Mesendoderm (in vitro differentiated cells): ENCODE measurements at regions not wholly inside any gene's neighbourhood (a gene's known extent, or its start where the extent isn't known, plus 50 kb on each side); places are given as distances from the start of the nearest gene placed in this dataset.
"Not testable (repeated sequence)": the region's sequence is repeated elsewhere in the genome, so short reads cannot be mapped to it uniquely, and the experiment has no call there.

Experiments
- DNase-seq: peaks from one replicate; pipeline ENCODE4 v3.0.0; 2013
- H2AK5ac ChIP-seq: 2 replicates; pipeline ENCODE4 v1.6.1; 2013; ENCODE audit warnings: low read length, inconsistent platforms
- H2BK120ac ChIP-seq: 2 replicates; pipeline ENCODE4 v1.6.1; 2013; ENCODE audit warnings: low read depth, mild to moderate bottlenecking, low read length, moderate library complexity, mixed read lengths
- H2BK15ac ChIP-seq: replicated peaks from 2 replicates; pipeline ENCODE4 v1.6.1; 2013; ENCODE audit warnings: low read depth, mild to moderate bottlenecking, moderate library complexity
- H2BK5ac ChIP-seq: 2 replicates; pipeline ENCODE4 v1.6.1; 2013; ENCODE audit warnings: low read length, inconsistent platforms
- H3K18ac ChIP-seq: 2 replicates; pipeline ENCODE4 v1.6.1; 2013; ENCODE audit warnings: mild to moderate bottlenecking, low read length, mixed read lengths
- H3K23ac ChIP-seq: one replicate; pipeline ENCODE4 v1.6.1; 2013; ENCODE audit warnings: low read length
- H3K27ac ChIP-seq: 2 replicates; pipeline ENCODE4 v1.5.1; 2013; ENCODE audit warnings: low read depth, mild to moderate bottlenecking, inconsistent platforms, low read length, moderate library complexity
- H3K27me3 ChIP-seq: 2 replicates; pipeline ENCODE4 v1.6.1; 2013; ENCODE audit warnings: low read length, control low read depth, mild to moderate bottlenecking, inconsistent platforms; ENCODE audit not compliant: insufficient read depth, poor library complexity
- H3K36me3 ChIP-seq: 2 replicates; pipeline ENCODE4 v1.6.1; 2013; ENCODE audit warnings: low read length, inconsistent platforms; ENCODE audit not compliant: control insufficient read depth, insufficient read depth
- H3K4ac ChIP-seq: one replicate; pipeline ENCODE4 v1.6.1; 2013; ENCODE audit warnings: low read depth, mild to moderate bottlenecking, low read length, moderate library complexity
- H3K4me1 ChIP-seq: 2 replicates; pipeline ENCODE4 v1.6.1; 2013; ENCODE audit warnings: low read depth, low read length, inconsistent platforms; ENCODE audit not compliant: control insufficient read depth
- H3K4me2 ChIP-seq: 2 replicates; pipeline ENCODE4 v1.6.1; 2013; ENCODE audit warnings: low read length
- H3K4me3 ChIP-seq: 2 replicates; pipeline ENCODE4 v1.5.1; 2013; ENCODE audit warnings: mild to moderate bottlenecking, low read length
- H3K56ac ChIP-seq: one replicate; pipeline ENCODE4 v1.6.1; 2013; ENCODE audit warnings: low read length
- H3K79me1 ChIP-seq: 2 replicates; pipeline ENCODE4 v1.6.1; 2013; ENCODE audit warnings: low read length, inconsistent platforms
- H3K79me2 ChIP-seq: 2 replicates; pipeline ENCODE4 v1.6.1; 2013; ENCODE audit warnings: mild to moderate bottlenecking, low read length; ENCODE audit not compliant: control insufficient read depth, insufficient read depth
- H3K9ac ChIP-seq: 2 replicates; pipeline ENCODE4 v1.6.1; 2013; ENCODE audit warnings: low read length, inconsistent platforms
- H4K5ac ChIP-seq: one replicate; pipeline ENCODE4 v1.6.1; 2013; ENCODE audit warnings: low read length
- H4K8ac ChIP-seq: one replicate; pipeline ENCODE4 v1.6.1; 2013; ENCODE audit warnings: low read depth, mild to moderate bottlenecking, control low read depth, low read length, moderate library complexity
- WGBS: extraction: QIAGEN DNeasy Blood & Tissue Kit; methylation state at CpG from one replicate; pipeline ENCODE4 v1.1.7; 2013; ENCODE audit warnings: low lambda C conversion rate, missing lambda C conversion rate; ENCODE audit not compliant: insufficient coverage; ENCODE audit errors: extremely low coverage; 5-methylcytosine and 5-hydroxymethylcytosine counted together

GRCh38 chr2:117378653-117379052, 435.8 kb upstream of the DDX18 start:
- Histone ChIP-seq H2BK120ac (no peak overlapping the region), H3K27ac (no peak overlapping the region), H2BK5ac (no peak overlapping the region), H2BK15ac (no peak overlapping the region), H3K4me2 (no peak overlapping the region), H3K79me2 (no peaks in the 10 kb centered on the region), H4K5ac (no peak overlapping the region), H3K4ac (no peak overlapping the region), H3K18ac (no peak overlapping the region), H3K56ac (no peak overlapping the region), H3K4me3 (no peak overlapping the region), H4K8ac (no peak overlapping the region), H3K36me3 (no peaks in the 10 kb centered on the region), H3K27me3 (no peaks in the 10 kb centered on the region), H3K4me1 (no peaks in the 10 kb centered on the region), H3K9ac (no peak overlapping the region), H2AK5ac (no peak overlapping the region), H3K23ac (no peak overlapping the region), H3K79me1 (no peaks in the 10 kb centered on the region)
- WGBS: no CpG with 5 or more reads among the region's 4 CpGs
- no peak for DNase-seq

DNA sequence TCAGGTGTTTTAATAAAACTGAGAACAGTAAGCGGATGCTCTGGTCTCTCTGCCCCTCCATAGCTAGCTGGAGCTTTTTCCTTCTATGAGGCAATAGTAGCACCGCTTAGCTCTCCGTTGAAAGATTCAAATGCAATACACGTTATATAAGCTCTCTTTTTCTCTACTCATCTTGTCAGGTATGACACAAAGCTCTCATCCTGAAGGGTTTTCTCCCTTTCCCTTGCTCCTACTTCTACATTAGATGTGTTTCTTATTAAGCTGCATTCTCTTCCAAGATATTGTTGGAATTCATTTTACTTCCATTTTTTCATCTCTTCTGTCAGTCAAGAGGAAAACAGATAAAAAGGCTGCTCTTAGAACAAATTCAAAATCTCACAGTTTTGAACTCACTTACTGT, 434.6 kb upstream of the DDX18 start:
- H3K4me1 ChIP-seq: no peaks in the 10 kb centered on the region
- no peak overlapping the region for H4K5ac ChIP-seq
- WGBS: no CpG with 5 or more reads among the region's 4 CpGs
- no peaks in the 10 kb centered on the region for H3K27me3 ChIP-seq
- no peaks in the 10 kb centered on the region for H3K36me3 ChIP-seq
- H2AK5ac ChIP-seq: no peak overlapping the region
- H3K79me2 ChIP-seq: no peaks in the 10 kb centered on the region
- DNase-seq: no peak
- no peak overlapping the region for H3K9ac ChIP-seq
- no peak overlapping the region for H3K27ac ChIP-seq
- H3K23ac ChIP-seq: no peak overlapping the region
- H3K56ac ChIP-seq: no peak overlapping the region
- no peak overlapping the region for H3K4ac ChIP-seq
- H3K79me1 ChIP-seq: no peaks in the 10 kb centered on the region
- H3K18ac ChIP-seq: no peak overlapping the region
- no peak overlapping the region for H4K8ac ChIP-seq
- no peak overlapping the region for H2BK5ac ChIP-seq
- no peak overlapping the region for H2BK15ac ChIP-seq
- no peak overlapping the region for H2BK120ac ChIP-seq
- no peak overlapping the region for H3K4me2 ChIP-seq
- no peak overlapping the region for H3K4me3 ChIP-seq

DNA sequence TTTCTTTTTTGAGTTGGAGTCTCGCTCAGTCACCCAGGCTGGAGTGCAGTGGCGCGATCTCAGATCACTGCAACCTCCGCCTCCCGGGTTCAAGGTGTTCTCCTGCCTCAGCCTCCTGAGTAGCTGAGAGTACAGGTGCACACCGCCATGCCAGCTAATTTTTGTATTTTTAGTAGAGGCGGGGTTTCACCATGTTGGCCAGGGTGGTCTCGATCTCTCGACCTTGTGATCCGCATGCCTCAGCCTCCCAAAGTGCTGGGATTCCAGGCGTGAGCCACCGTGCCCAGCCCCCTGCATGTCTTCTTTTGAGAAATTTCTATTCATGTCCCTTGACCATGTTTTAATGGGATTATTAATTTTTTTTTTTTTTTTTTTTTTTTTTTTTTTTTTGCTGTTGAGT, 430.5 kb upstream of the DDX18 start:
- not testable (repeated sequence) for H3K23ac ChIP-seq, H3K18ac ChIP-seq, H2BK120ac ChIP-seq, H2BK15ac ChIP-seq, H4K5ac ChIP-seq, H3K79me1 ChIP-seq, H3K4me2 ChIP-seq, H3K4ac ChIP-seq, H3K27ac ChIP-seq, DNase-seq, H2BK5ac ChIP-seq, H3K4me1 ChIP-seq, H3K4me3 ChIP-seq, H2AK5ac ChIP-seq, H4K8ac ChIP-seq, H3K36me3 ChIP-seq, H3K56ac ChIP-seq, H3K27me3 ChIP-seq, H3K79me2 ChIP-seq, H3K9ac ChIP-seq
- no CpG with 5 or more reads among the region's 12 CpGs for WGBS

DNA sequence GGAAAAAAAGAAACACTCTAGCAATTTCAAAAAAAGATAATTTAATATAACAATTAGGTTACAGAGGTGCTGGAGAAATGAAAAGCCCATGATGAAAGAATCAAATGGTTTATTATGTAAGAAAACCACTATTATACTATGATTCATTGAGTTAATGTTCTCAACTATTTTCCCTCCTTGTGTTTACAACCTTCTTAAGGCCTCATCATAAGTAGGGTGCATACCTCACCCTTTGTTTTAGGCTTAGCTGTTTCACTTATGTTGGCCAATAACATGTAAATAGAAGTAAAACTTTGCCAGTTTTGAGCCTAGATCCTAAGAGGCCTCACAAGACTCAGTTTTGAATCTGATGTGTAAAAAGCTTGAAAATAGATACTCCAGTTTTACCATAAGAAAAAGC, 418.3 kb upstream of the DDX18 start:
- no peaks in the 10 kb centered on the region for H3K79me1 ChIP-seq
- no peaks in the 10 kb centered on the region for H3K36me3 ChIP-seq
- no peak overlapping the region for H3K27ac ChIP-seq
- no peak overlapping the region for H3K4ac ChIP-seq
- no peak overlapping the region for H2BK120ac ChIP-seq
- no peak overlapping the region for H4K5ac ChIP-seq
- H3K4me1 ChIP-seq: no peaks in the 10 kb centered on the region
- H3K27me3 ChIP-seq: no peaks in the 10 kb centered on the region
- no peak overlapping the region for H3K23ac ChIP-seq
- DNase-seq: no peak
- no peak overlapping the region for H3K9ac ChIP-seq
- no peak overlapping the region for H2AK5ac ChIP-seq
- H3K4me2 ChIP-seq: no peak overlapping the region
- no peak overlapping the region for H3K18ac ChIP-seq
- H2BK5ac ChIP-seq: no peak overlapping the region
- no peaks in the 10 kb centered on the region for H3K79me2 ChIP-seq
- no peak overlapping the region for H4K8ac ChIP-seq
- no peak overlapping the region for H2BK15ac ChIP-seq
- H3K56ac ChIP-seq: no peak overlapping the region
- H3K4me3 ChIP-seq: no peak overlapping the region

DNA sequence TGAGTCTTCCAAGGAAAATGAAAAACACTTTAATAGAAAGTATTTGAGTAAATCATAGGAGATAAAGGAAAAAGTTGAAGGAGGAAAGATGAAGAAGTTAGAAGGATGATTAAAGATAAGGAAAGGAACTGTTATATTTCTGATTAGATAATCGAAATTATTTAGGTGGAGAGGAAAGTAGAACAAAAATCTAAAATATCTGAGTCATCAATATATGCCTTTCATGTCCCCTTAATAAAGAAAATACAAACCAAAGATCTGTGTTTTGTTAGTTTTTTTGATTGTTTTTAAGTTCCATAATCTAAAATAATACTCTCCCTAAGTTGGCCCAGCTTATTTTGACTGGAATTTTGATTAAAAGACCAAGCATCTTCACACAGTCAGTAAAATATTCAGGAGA, 412.9 kb upstream of the DDX18 start:
- H3K4me3 ChIP-seq: no peak overlapping the region
- H3K9ac ChIP-seq: no peak overlapping the region
- no peak overlapping the region for H2BK15ac ChIP-seq
- no peak overlapping the region for H3K27ac ChIP-seq
- no peak overlapping the region for H3K4ac ChIP-seq
- no peaks in the 10 kb centered on the region for H3K4me1 ChIP-seq
- H4K8ac ChIP-seq: no peak overlapping the region
- no peak overlapping the region for H3K4me2 ChIP-seq
- H2BK5ac ChIP-seq: no peak overlapping the region
- H3K27me3 ChIP-seq: no peaks in the 10 kb centered on the region
- no peak overlapping the region for H2BK120ac ChIP-seq
- H3K23ac ChIP-seq: no peak overlapping the region
- H3K36me3 ChIP-seq: no peaks in the 10 kb centered on the region
- no peak overlapping the region for H2AK5ac ChIP-seq
- no peaks in the 10 kb centered on the region for H3K79me2 ChIP-seq
- no peak overlapping the region for H3K56ac ChIP-seq
- H3K79me1 ChIP-seq: no peaks in the 10 kb centered on the region
- H3K18ac ChIP-seq: no peak overlapping the region
- H4K5ac ChIP-seq: no peak overlapping the region
- DNase-seq: no peak
- 100% methylated on average over 1 of the region's 1 CpG for WGBS

DNA sequence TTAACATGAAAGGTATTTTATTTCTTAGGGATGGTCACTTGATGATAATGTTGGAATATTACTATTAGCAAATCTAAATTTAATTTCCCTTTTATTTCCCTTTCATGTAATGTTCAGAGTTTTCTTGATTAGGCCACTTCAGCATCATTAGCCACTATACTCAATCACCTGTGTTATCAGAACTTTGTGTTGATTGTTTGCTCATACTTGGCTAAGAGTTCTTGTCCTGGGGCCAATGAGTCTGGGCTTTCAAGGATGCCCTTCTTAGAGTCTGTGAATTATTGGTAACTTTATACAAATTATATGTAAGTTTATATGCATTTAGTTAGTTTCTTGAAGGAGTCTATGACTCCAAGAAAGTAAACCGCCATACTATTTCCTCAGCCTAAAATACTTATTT, 408.0 kb upstream of the DDX18 start:
- H2BK120ac ChIP-seq: no peak overlapping the region
- no peak overlapping the region for H2BK15ac ChIP-seq
- H4K8ac ChIP-seq: no peak overlapping the region
- H3K27me3 ChIP-seq: no peaks in the 10 kb centered on the region
- H3K9ac ChIP-seq: no peak overlapping the region
- no peak overlapping the region for H2AK5ac ChIP-seq
- H3K4me2 ChIP-seq: no peak overlapping the region
- no peak for DNase-seq
- no peak overlapping the region for H3K56ac ChIP-seq
- H4K5ac ChIP-seq: no peak overlapping the region
- no peak overlapping the region for H3K23ac ChIP-seq
- WGBS: no CpG with 5 or more reads among the region's 1 CpG
- no peaks in the 10 kb centered on the region for H3K79me1 ChIP-seq
- no peak overlapping the region for H3K4ac ChIP-seq
- no peak overlapping the region for H3K27ac ChIP-seq
- H3K4me3 ChIP-seq: no peak overlapping the region
- H3K36me3 ChIP-seq: no peaks in the 10 kb centered on the region
- H3K4me1 ChIP-seq: no peaks in the 10 kb centered on the region
- H3K18ac ChIP-seq: no peak overlapping the region
- H3K79me2 ChIP-seq: no peaks in the 10 kb centered on the region
- H2BK5ac ChIP-seq: no peak overlapping the region
